NCI-H1417 treated with DMSO at 0.1 percent for 48 hours (cell line): ENCODE measurements at regions not wholly inside any gene's neighbourhood (a gene's known extent, or its start where the extent isn't known, plus 50 kb on each side); places are given as distances from the start of the nearest gene placed in this dataset.
"Not testable (repeated sequence)": the region's sequence is repeated elsewhere in the genome, so short reads cannot be mapped to it uniquely, and the experiment has no call there.

Experiments used
- DNase-seq: peaks from one replicate; lab custom pipeline; 2025; lab: John Stamatoyannopoulos, UW

- no peak for DNase-seq
These were observed 94.3 kb upstream of the FRMD4A start for GRCh38 chr10:14425034-14425433.

- no peak for DNase-seq
These were observed 92.5 kb upstream of the FRMD4A start for GRCh38 chr10:14423111-14423744.

GRCh38 chr10:14422431-14422830 is 91.7 kb upstream of the FRMD4A start:
- no peak for DNase-seq

GRCh38 chr10:14421941-14422340 is 91.2 kb upstream of the FRMD4A start:
- DNase-seq, result no peak

- not testable (repeated sequence) for DNase-seq
These were observed 86.6 kb upstream of the FRMD4A start for GRCh38 chr10:14417336-14417735.

GRCh38 chr10:14416308-14416700 is 85.6 kb upstream of the FRMD4A start:
- no peak for DNase-seq

- DNase-seq, result no peak
These were observed 85.1 kb upstream of the FRMD4A start for GRCh38 chr10:14415676-14416307.

GRCh38 chr10:14414901-14415300 is 84.2 kb upstream of the FRMD4A start:
- no peak for DNase-seq

GRCh38 chr10:14413523-14413922 is 82.8 kb upstream of the FRMD4A start:
- no peak for DNase-seq

- no peak for DNase-seq
These were observed 81.9 kb upstream of the FRMD4A start for GRCh38 chr10:14412624-14413023.

GRCh38 chr10:14409856-14410458 is 79.2 kb upstream of the FRMD4A start:
- DNase-seq, result no peak

GRCh38 chr10:14409247-14409646 is 78.5 kb upstream of the FRMD4A start:
- DNase-seq, result no peak

GRCh38 chr10:14408139-14408538 is 77.4 kb upstream of the FRMD4A start:
- no peak for DNase-seq

GRCh38 chr10:14407567-14407966 is 76.8 kb upstream of the FRMD4A start:
- DNase-seq, result no peak

GRCh38 chr10:14405076-14406065 is 74.6 kb upstream of the FRMD4A start:
- no peak for DNase-seq

- DNase-seq, result no peak
These were observed 73.3 kb upstream of the FRMD4A start for GRCh38 chr10:14403881-14404623.

GRCh38 chr10:14403359-14403758 is 72.6 kb upstream of the FRMD4A start:
- DNase-seq, result no peak

- DNase-seq, result no peak
These were observed 68.9 kb upstream of the FRMD4A start for GRCh38 chr10:14399641-14400040.

- no peak for DNase-seq
These were observed 66.3 kb upstream of the FRMD4A start for GRCh38 chr10:14397066-14397465.

- DNase-seq, result no peak
These were observed 65.8 kb upstream of the FRMD4A start for GRCh38 chr10:14396411-14397048.

GRCh38 chr10:14394179-14394578 is 63.5 kb upstream of the FRMD4A start:
- DNase-seq, result no peak
